PC-3 (cell line): ENCODE measurements at regions not wholly inside any gene's neighbourhood (a gene's known extent, or its start where the extent isn't known, plus 50 kb on each side); places are given as distances from the start of the nearest gene placed in this dataset.

Experiments
- ATAC-seq: fragments of 200-7000 bp; cut with Tn5 transposase; 2 replicates; pipeline ENCODE4 v1.9.1; 2020; ENCODE audit warnings: mild to moderate bottlenecking, moderate library complexity
- BruUV-seq: library from RNA; stranded (reverse); fragments of 400-500 nt; replicated peaks from 2 replicates; lab custom pipeline; 2021; lab: Mats Ljungman, UMichigan
- CTCF ChIA-PET: fragments of 300-600 bp; sonication (Branson Sonifier 250); formaldehyde crosslinking; loops from one replicate; lab custom pipeline; 2022; ENCODE audit warnings: antibody characterized with exemption; lab: Charles Lee
- POLR2A ChIA-PET: fragments of 300-600 bp; sonication (Branson Sonifier 250); formaldehyde crosslinking; loops from one replicate; lab custom pipeline; 2022; ENCODE audit warnings: antibody characterized with exemption; ENCODE audit not compliant: unreplicated experiment; lab: Charles Lee
- DNase-seq: peaks from one replicate; pipeline ENCODE4 v3.0.0-alpha.2; 2015
- H2AFZ ChIP-seq: fragments of 300-600 bp; sonication (generic); 2 replicates; pipeline ENCODE4 v1.6.0; 2016; ENCODE audit warnings: antibody characterized with exemption, low read length
- H3F3A ChIP-seq: fragments of 300-600 bp; sonication (generic); one replicate; pipeline ENCODE4 v1.6.0; 2017; ENCODE audit warnings: antibody characterized with exemption, low read length, control low read depth, mild to moderate bottlenecking; ENCODE audit not compliant: unreplicated experiment
- H3K27ac ChIP-seq: fragments of 300-600 bp; sonication (generic); 2 replicates; pipeline ENCODE4 v1.5.1; 2016; ENCODE audit warnings: mild to moderate bottlenecking, low read length
- H3K27me3 ChIP-seq: fragments of 300-600 bp; sonication (generic); 2 replicates; pipeline ENCODE4 v1.6.1; 2016; ENCODE audit warnings: low read length, mixed read lengths
- H3K36me3 ChIP-seq: fragments of 300-600 bp; sonication (generic); 2 replicates; pipeline ENCODE4 v1.6.1; 2016; ENCODE audit warnings: low read depth, mixed run types, low read length, mixed read lengths
- H3K4me1 ChIP-seq: fragments of 300-600 bp; sonication (generic); 2 replicates; pipeline ENCODE4 v1.5.1; 2016; ENCODE audit warnings: low read length; ENCODE audit not compliant: insufficient read depth
- H3K4me2 ChIP-seq: fragments of 300-600 bp; sonication (generic); 2 replicates; pipeline ENCODE4 v1.6.0; 2016; ENCODE audit warnings: low read length
- H3K4me3 ChIP-seq: fragments of 300-600 bp; sonication (generic); 2 replicates; pipeline ENCODE4 v1.5.1; 2016; ENCODE audit warnings: mild to moderate bottlenecking, low read length, mixed read lengths
- H3K79me2 ChIP-seq: fragments of 300-600 bp; sonication (generic); 2 replicates; pipeline ENCODE4 v1.6.1; 2017; ENCODE audit warnings: low read length, mixed read lengths
- H3K9ac ChIP-seq: fragments of 300-600 bp; sonication (generic); 2 replicates; pipeline ENCODE4 v1.6.0; 2016; ENCODE audit warnings: mild to moderate bottlenecking, low read length
- H3K9me2 ChIP-seq: fragments of 300-600 bp; sonication (generic); replicated peaks from 2 replicates; pipeline ENCODE4 v1.6.1; 2016; ENCODE audit warnings: mixed run types, low read length, mixed read lengths
- H3K9me3 ChIP-seq: fragments of 300-600 bp; sonication (generic); 2 replicates; pipeline ENCODE4 v1.6.1; 2016; ENCODE audit warnings: low read length, mixed read lengths
- H4K20me1 ChIP-seq: fragments of 300-600 bp; sonication (generic); 2 replicates; pipeline ENCODE4 v1.6.1; 2016; ENCODE audit warnings: low read length, mixed read lengths
- CTCF ChIP-seq: fragments of 300-600 bp; sonication (generic); conservative IDR thresholded peaks from 2 replicates; pipeline ENCODE4 v1.5.1; 2017; ENCODE audit warnings: antibody characterized with exemption, low read depth, mild to moderate bottlenecking, low read length
- EZH2 ChIP-seq: fragments of 300-600 bp; sonication (generic); IDR thresholded peaks from one replicate; pipeline ENCODE4 v1.6.1; 2017; ENCODE audit warnings: antibody characterized with exemption, mild to moderate bottlenecking, low read length; ENCODE audit not compliant: unreplicated experiment
- EZH2phosphoT487 ChIP-seq: fragments of 300-600 bp; sonication (generic); IDR thresholded peaks from 2 replicates; pipeline ENCODE4 v1.6.1; 2018; ENCODE audit warnings: mild to moderate bottlenecking, antibody characterized with exemption, low read length, borderline replicate concordance
- intact Hi-C: fragments of 100-400 bp; cut with micrococcal nuclease; formaldehyde crosslinking; loops from 2 replicates; pipeline ENCODE4 v1.9.0; 2023

GRCh38 chr21:32881458-32881857 is 109.9 kb upstream of the PAXBP1 start:
- BruUV-seq = no TSS peak
- Histone ChIP-seq H3K27ac (no peak overlapping the region), H3K79me2 (no peaks in the 10 kb centered on the region), H3K27me3 (peaks cover 67% of the 10 kb centered on the region), H3K4me1 (no peaks in the 10 kb centered on the region), H4K20me1 (no peaks in the 10 kb centered on the region), H3K9me3 (no peaks in the 10 kb centered on the region), H3F3A (no peaks in the 10 kb centered on the region), H3K9me2 (no peaks in the 10 kb centered on the region), H3K4me2 (no peak overlapping the region), H3K9ac (no peak overlapping the region), H2AFZ (no peak overlapping the region), H3K36me3 (no peaks in the 10 kb centered on the region), H3K4me3 (no peak overlapping the region)
- CTCF ChIA-PET = no interaction called here
- ATAC-seq (no peak), DNase-seq (no peak)
- intact Hi-C loops = no loop called here
- TF ChIP-seq CTCF (no peak), EZH2 (peak; percentile 72)
- POLR2A ChIA-PET = no interaction called here

GRCh38 chr21:32884062-32884461 is 112.5 kb upstream of the PAXBP1 start:
- Histone ChIP-seq H2AFZ (no peak overlapping the region), H3K9me3 (no peaks in the 10 kb centered on the region), H4K20me1 (no peaks in the 10 kb centered on the region), H3K9me2 (no peaks in the 10 kb centered on the region), H3K9ac (no peak overlapping the region), H3F3A (no peaks in the 10 kb centered on the region), H3K4me3 (no peak overlapping the region), H3K4me1 (no peaks in the 10 kb centered on the region), H3K79me2 (no peaks in the 10 kb centered on the region), H3K27me3 (peaks cover 86% of the 10 kb centered on the region), H3K27ac (no peak overlapping the region), H3K4me2 (no peak overlapping the region), H3K36me3 (no peaks in the 10 kb centered on the region)
- no peak for DNase-seq
- peak; percentile 30; the same call in 1 of the 2 replicates for TF ChIP-seq CTCF
- TF ChIP-seq EZH2 = no peak
- TF ChIP-seq EZH2phosphoT487 = no peak
- peak; percentile 37; the same call in 1 of the 2 replicates for ATAC-seq
- intact Hi-C loops = no loop called here
- CTCF ChIA-PET = no interaction called here
- POLR2A ChIA-PET = no interaction called here
- BruUV-seq = no TSS peak

- POLR2A ChIA-PET = interaction anchor here (0.6 kb wide), 1 partner anchor 20 kb away, joined by 3 read pairs; no protein-coding TSS in a partner anchor
- ATAC-seq = peak; percentile 56
- H2AFZ ChIP-seq = peak overlapping the region; percentile 9; the same call in 1 of the 2 replicates
Measured at GRCh38 chr21:32886339-32886738, 114.8 kb upstream of the PAXBP1 start.

More at GRCh38 chr21:32886339-32886738, 114.8 kb upstream of the PAXBP1 start:
- BruUV-seq = no TSS peak
- H3K9me2 ChIP-seq = no peaks in the 10 kb centered on the region; the same call in 1 of the 2 replicates
- CTCF ChIA-PET = interaction anchor here (0.6 to 0.7 kb wide), 2 partner anchors 54 to 57 kb away, joined by 3 read pairs; no protein-coding TSS in a partner anchor
- peak; percentile 9 for DNase-seq
- intact Hi-C loops = no loop called here
- H3K4me1 ChIP-seq = no peaks in the 10 kb centered on the region
- H3K9ac ChIP-seq = no peak overlapping the region
- TF ChIP-seq EZH2phosphoT487 (no peak), EZH2 (no peak), CTCF (no peak)
- no peak overlapping the region for H3K27ac ChIP-seq
- no peaks in the 10 kb centered on the region for H3K36me3 ChIP-seq
- no peaks in the 10 kb centered on the region for H3F3A ChIP-seq
- H4K20me1 ChIP-seq = no peaks in the 10 kb centered on the region
- H3K4me3 ChIP-seq = peak overlapping the region; percentile 51
- H3K4me2 ChIP-seq = peak overlapping the region; percentile 65
- no peaks in the 10 kb centered on the region for H3K79me2 ChIP-seq
- peaks cover 84% of the 10 kb centered on the region for H3K27me3 ChIP-seq
- H3K9me3 ChIP-seq = no peaks in the 10 kb centered on the region
